ENCODE measurements at regions not wholly inside any gene's neighbourhood (a gene's known extent, or its start where the extent isn't known, plus 50 kb on each side); places are given as distances from the start of the nearest gene placed in this dataset.

DNA sequence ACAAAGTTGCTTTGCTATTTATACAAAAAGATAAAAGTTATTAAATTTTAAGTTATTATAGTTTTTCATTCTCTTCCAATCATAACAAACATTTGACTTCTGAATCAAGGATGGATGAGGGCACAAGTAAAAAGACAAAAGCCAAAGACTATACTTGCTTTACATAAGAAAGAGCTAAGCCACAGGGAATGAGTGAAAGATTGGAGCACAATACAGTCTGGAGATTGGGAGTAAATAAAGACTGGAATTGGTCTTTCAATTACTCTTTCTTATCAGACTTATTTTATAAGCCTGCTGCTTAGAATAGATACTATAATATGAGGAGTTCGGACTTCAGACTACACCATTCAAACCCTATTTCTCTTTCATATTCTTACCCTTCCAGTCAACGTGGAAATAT is 1874.1 kb upstream of the PRR20A start:
- DNase-seq (ENCODE audit: low read depth) (no peak), FAIRE-seq (no peak)
- Histone ChIP-seq H3K9me3 (ENCODE audit: insufficient read depth, low read depth, low read length) (no peaks in the 10 kb centered on the region), H3K9ac (ENCODE audit: low read length) (no peak overlapping the region), H3K4me1 (ENCODE audit: insufficient read depth, low read length) (no peaks in the 10 kb centered on the region), H4K20me1 (ENCODE audit: insufficient read depth, low read length) (no peaks in the 10 kb centered on the region), H3K36me3 (ENCODE audit: insufficient read depth, low read length) (no peaks in the 10 kb centered on the region), H2AFZ (ENCODE audit: low read depth, low read length) (no peak overlapping the region), H3K27me3 (ENCODE audit: insufficient read depth, low read length) (no peaks in the 10 kb centered on the region), H3K4me2 (ENCODE audit: low read length) (no peak overlapping the region), H3K4me3 (ENCODE audit: insufficient read depth, low read depth, low read length) (no peak overlapping the region), H3K27ac (ENCODE audit: low read depth, low read length) (no peak overlapping the region), H3K79me2 (ENCODE audit: insufficient read depth, low read length) (no peaks in the 10 kb centered on the region)
- TF ChIP-seq, protein P1, sequence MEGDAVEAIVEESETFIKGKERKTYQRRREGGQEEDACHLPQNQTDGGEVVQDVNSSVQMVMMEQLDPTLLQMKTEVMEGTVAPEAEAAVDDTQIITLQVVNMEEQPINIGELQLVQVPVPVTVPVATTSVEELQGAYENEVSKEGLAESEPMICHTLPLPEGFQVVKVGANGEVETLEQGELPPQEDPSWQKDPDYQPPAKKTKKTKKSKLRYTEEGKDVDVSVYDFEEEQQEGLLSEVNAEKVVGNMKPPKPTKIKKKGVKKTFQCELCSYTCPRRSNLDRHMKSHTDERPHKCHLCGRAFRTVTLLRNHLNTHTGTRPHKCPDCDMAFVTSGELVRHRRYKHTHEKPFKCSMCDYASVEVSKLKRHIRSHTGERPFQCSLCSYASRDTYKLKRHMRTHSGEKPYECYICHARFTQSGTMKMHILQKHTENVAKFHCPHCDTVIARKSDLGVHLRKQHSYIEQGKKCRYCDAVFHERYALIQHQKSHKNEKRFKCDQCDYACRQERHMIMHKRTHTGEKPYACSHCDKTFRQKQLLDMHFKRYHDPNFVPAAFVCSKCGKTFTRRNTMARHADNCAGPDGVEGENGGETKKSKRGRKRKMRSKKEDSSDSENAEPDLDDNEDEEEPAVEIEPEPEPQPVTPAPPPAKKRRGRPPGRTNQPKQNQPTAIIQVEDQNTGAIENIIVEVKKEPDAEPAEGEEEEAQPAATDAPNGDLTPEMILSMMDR (IDR thresholded peaks at IDR 0.05; ENCODE audit: insufficient read depth, low read depth, low read length), result no peak
- no peak for TF ChIP-seq EZH2 (IDR thresholded peaks at IDR 0.05; ENCODE audit: insufficient read depth, low read length)
- Mint-ChIP-seq H3K4me1 (ENCODE audit: low read depth, unreplicated experiment) (peaks cover 4% of the 10 kb centered on the region), H3K27ac (ENCODE audit: unreplicated experiment) (no peak overlapping the region), H3K9me3 (ENCODE audit: unreplicated experiment) (no peaks in the 10 kb centered on the region), H3K36me3 (ENCODE audit: low read depth, unreplicated experiment) (no peaks in the 10 kb centered on the region), H3K27me3 (ENCODE audit: low read depth, unreplicated experiment) (no peaks in the 10 kb centered on the region), H3K4me3 (ENCODE audit: unreplicated experiment) (no peak overlapping the region)

DNA sequence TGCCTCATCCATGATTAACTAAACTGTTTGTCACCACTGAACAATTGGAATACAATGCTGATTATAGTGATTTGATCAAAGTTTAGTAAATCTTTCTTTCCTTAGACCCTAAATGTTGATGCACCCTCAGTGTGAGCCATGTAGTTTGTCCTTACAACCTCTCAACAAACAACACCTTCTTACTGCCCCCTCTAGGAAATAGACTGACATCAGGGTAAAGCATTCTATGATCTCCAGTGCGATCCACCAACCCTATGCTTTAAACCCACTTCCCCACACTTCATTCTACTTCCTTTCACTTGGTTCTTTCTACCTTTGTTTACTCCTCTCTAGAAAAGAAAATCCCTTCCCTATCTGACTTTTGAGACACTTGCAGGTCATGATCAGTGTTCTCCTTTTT is 1842.5 kb upstream of the PRR20A start:
- FAIRE-seq, result no peak
- Mint-ChIP-seq H3K27ac (ENCODE audit: unreplicated experiment) (no peak overlapping the region), H3K4me1 (ENCODE audit: low read depth, unreplicated experiment) (no peaks in the 10 kb centered on the region), H3K27me3 (ENCODE audit: low read depth, unreplicated experiment) (no peaks in the 10 kb centered on the region), H3K36me3 (ENCODE audit: low read depth, unreplicated experiment) (no peaks in the 10 kb centered on the region), H3K4me3 (ENCODE audit: unreplicated experiment) (no peak overlapping the region), H3K9me3 (ENCODE audit: unreplicated experiment) (no peaks in the 10 kb centered on the region)
- Histone ChIP-seq H3K4me1 (ENCODE audit: insufficient read depth, low read length) (no peaks in the 10 kb centered on the region), H3K79me2 (ENCODE audit: insufficient read depth, low read length) (no peaks in the 10 kb centered on the region), H3K9ac (ENCODE audit: low read length) (no peak overlapping the region), H3K27ac (ENCODE audit: low read depth, low read length) (no peak overlapping the region), H3K4me2 (ENCODE audit: low read length) (no peak overlapping the region), H4K20me1 (ENCODE audit: insufficient read depth, low read length) (no peaks in the 10 kb centered on the region), H3K27me3 (ENCODE audit: insufficient read depth, low read length) (no peaks in the 10 kb centered on the region), H2AFZ (ENCODE audit: low read depth, low read length) (no peak overlapping the region), H3K9me3 (ENCODE audit: insufficient read depth, low read depth, low read length) (peaks cover 5% of the 10 kb centered on the region), H3K4me3 (ENCODE audit: insufficient read depth, low read depth, low read length) (no peak overlapping the region), H3K36me3 (ENCODE audit: insufficient read depth, low read length) (no peaks in the 10 kb centered on the region)
- no peak for DNase-seq (ENCODE audit: low read depth)
- TF ChIP-seq, protein P1 (IDR thresholded peaks at IDR 0.05; ENCODE audit: insufficient read depth, low read depth, low read length), result no peak
- TF ChIP-seq EZH2 (IDR thresholded peaks at IDR 0.05; ENCODE audit: insufficient read depth, low read length), result no peak

DNA sequence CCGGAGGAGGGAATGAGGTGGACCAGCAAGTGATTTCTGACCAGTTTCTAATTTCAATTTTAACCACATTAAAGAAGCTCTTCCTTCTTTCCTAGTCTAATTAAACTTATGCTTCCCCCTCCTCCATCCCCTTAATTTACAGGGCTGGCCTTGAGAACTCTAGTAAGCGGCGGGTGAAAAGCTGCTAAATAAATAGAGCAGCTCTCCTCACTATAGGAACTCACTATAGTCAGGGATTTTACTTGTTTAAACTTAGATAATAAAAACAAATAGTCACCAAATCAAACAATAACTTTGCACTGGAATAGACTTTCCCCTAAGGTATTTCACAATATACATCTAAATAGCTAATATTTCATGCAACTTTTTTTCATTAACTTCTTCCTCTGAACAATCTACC is 1838.2 kb upstream of the PRR20A start:
- peaks cover 5% of the 10 kb centered on the region for H3K9me3 ChIP-seq (ENCODE audit: insufficient read depth, low read depth, low read length)
- H3K27me3 ChIP-seq (ENCODE audit: insufficient read depth, low read length), result no peaks in the 10 kb centered on the region
- H3K27me3 Mint-ChIP-seq (ENCODE audit: low read depth, unreplicated experiment), result no peaks in the 10 kb centered on the region
- H3K27ac ChIP-seq (ENCODE audit: low read depth, low read length), result no peak overlapping the region
- H3K36me3 Mint-ChIP-seq (ENCODE audit: low read depth, unreplicated experiment), result no peaks in the 10 kb centered on the region
- no peaks in the 10 kb centered on the region for H3K9me3 Mint-ChIP-seq (ENCODE audit: unreplicated experiment)
- no peak overlapping the region for H3K4me3 ChIP-seq (ENCODE audit: insufficient read depth, low read depth, low read length)
- H4K20me1 ChIP-seq (ENCODE audit: insufficient read depth, low read length), result no peaks in the 10 kb centered on the region
- no peak overlapping the region for H3K4me2 ChIP-seq (ENCODE audit: low read length)
- H3K4me1 ChIP-seq (ENCODE audit: insufficient read depth, low read length), result no peaks in the 10 kb centered on the region
- H3K4me1 Mint-ChIP-seq (ENCODE audit: low read depth, unreplicated experiment), result no peaks in the 10 kb centered on the region
- no peak overlapping the region for H3K27ac Mint-ChIP-seq (ENCODE audit: unreplicated experiment)
- no peak for TF ChIP-seq EZH2 (IDR thresholded peaks at IDR 0.05; ENCODE audit: insufficient read depth, low read length)
- TF ChIP-seq, protein P1 (IDR thresholded peaks at IDR 0.05; ENCODE audit: insufficient read depth, low read depth, low read length), result no peak
- FAIRE-seq, result no peak
- no peak for DNase-seq (ENCODE audit: low read depth)
- H3K9ac ChIP-seq (ENCODE audit: low read length), result no peak overlapping the region
- no peaks in the 10 kb centered on the region for H3K36me3 ChIP-seq (ENCODE audit: insufficient read depth, low read length)
- H3K4me3 Mint-ChIP-seq (ENCODE audit: unreplicated experiment), result no peak overlapping the region
- no peaks in the 10 kb centered on the region for H3K79me2 ChIP-seq (ENCODE audit: insufficient read depth, low read length)
- H2AFZ ChIP-seq (ENCODE audit: low read depth, low read length), result no peak overlapping the region

Measured in astrocyte (in vitro differentiated cells and primary cell).